GM21528 (cell line): ENCODE measurements at regions not wholly inside any gene's neighbourhood (a gene's known extent, or its start where the extent isn't known, plus 50 kb on each side); places are given as distances from the start of the nearest gene placed in this dataset.

Source experiments
- ATAC-seq: cut with Tn5 transposase; IDR thresholded peaks from one replicate; pipeline ENCODE4 v1.9.1; 2021; ENCODE audit warnings: mild to moderate bottlenecking, moderate library complexity; ENCODE audit not compliant: unreplicated experiment, low FRiP score

DNA sequence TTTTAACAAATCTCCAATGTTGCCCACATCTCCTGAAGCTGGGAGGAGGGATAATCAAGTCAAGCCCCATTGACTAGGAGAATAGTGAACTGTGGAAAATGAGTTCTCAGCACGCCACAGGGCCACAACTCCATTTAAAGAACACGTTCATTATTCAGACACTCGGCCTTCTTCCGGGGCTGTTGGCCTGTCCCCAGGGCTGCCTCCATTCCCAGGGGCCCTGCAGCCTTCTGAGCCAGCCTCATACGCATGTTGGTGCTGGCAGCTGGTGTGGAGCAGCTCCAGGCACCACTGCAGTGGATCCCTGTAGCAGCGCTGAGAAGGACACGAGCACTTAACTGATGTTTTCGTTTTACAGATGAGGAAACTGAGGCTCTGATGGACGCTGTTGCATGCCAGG is 87.5 kb upstream of the RCN1 start:
- no peak for ATAC-seq

DNA sequence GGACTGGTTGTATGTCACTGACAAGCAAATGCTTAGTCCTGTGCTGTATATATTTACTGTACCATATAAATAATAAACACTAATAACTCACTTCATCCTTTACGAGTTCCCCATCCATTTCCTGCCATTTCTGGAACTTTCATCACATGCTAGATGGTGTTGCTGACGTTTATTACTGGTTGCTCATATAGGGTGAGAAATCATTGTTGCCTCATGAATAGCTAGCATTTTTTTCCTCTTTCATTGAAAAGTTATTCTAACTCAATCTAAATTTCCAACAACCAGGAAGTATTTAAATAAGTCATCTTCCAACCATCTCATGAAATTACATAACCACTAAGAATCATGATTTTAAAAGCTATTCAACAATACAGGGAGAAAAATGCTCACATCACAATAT is 88.6 kb upstream of the RCN1 start:
- ATAC-seq: no peak

- ATAC-seq: no peak
Observed at GRCh38 chr11:31997955-31998354, 92.9 kb upstream of the RCN1 start.

DNA sequence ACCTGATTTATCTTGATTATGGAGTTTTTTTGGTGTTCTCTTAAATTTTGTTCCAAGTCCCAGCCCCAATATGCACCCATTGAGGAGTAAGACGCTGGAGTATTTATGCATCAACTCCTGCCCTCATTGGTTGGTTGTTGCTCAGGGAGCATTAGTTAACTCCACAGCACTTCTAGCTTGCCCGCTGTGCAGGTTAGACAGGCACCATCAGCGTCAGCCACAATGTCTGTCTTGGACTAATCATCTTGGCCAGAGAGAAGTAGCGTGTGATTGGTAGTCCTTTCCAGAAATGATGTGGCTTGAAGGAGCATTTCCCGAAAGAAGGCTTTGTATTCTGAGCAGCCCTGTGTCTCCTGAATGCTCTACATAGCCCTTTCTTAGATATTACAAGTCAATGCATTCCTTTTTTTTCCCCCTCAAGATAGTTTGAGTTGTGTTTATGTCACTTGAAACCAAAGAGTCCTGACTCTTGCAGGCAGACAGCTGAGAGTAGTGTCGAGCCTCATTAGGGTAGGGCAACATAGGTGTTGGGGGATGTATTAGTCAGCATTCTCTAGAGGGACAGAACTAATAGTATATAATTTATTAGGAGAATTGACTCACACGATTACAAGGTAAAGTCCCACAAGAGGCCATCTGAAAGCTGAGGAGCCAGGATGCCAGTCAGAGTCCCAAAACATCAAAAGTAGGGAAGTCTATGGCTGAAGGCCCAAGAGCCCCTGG is 94.6 kb upstream of the RCN1 start:
- ATAC-seq: no peak

DNA sequence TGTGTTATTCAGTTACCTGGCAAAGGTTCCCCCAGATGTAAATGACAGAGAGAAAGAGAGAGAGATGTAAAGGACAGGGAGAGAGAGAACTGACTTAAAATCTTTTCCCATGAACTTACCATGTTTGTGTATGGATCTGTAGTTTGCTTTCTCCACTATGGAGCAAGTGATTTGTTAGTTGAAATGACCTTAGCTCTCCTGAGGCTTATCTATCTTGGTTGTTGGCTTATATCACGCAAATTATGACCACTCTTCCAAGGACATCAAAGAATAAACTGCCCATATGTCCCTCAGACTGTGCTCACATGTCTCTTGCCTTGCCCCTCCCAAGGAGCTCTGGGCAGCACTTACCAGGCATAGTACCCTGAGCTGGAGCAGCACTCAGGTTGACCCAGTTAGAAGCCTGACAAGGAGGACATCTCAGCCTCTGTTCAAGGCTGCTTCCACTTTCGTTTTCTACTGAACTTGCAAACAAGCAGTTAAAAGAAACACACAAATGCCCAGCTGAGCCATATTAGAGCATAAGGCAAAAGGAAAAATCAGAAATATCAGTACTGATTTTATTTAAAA is 95.3 kb upstream of the RCN1 start:
- ATAC-seq: peak; percentile 80

GRCh38 chr11:31995032-31995431 is 95.8 kb upstream of the RCN1 start:
- no peak for ATAC-seq

DNA sequence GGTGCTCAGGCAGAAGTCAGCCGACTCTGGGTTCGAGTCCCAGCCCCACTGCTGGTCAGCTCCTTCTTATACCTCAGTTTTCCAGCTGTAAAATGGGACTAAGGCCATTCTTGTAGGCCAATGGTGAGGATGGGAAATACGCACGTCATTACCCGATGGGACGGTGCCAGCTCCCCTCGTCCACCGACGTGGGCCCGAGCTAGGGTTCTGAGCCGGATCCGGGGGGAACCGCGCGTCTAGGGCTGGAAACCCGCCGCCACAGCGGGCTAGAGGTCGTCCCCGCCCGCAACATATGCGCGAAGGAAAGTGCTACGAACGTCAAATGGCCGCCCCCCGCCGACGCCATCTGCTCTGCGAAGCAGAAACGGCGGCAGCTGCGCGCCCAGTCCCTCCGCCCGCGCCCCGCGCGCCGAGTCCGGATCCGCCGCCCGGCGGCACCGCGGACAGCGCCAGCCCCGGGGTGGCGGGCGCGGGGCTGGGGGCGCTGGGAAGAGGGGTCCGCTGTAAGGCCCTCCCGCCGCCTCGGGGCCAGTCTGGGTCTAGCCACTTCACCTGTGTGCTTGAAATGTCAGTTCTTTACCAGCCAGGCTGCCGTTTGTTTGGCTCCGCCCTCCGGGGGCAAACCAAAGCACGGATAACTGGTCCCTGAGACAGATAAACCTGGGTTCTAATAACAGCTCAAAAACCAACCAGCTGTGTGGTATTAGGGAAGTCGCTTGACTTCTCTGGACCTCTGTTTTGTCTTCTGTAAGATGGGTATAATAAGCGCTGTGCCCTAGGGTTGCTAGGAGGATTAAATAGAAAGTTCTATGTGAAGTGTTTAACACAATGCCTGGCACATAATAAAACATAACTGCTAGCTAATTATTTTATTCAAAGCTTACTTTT is 103.5 kb upstream of the RCN1 start:
- ATAC-seq: no peak

DNA sequence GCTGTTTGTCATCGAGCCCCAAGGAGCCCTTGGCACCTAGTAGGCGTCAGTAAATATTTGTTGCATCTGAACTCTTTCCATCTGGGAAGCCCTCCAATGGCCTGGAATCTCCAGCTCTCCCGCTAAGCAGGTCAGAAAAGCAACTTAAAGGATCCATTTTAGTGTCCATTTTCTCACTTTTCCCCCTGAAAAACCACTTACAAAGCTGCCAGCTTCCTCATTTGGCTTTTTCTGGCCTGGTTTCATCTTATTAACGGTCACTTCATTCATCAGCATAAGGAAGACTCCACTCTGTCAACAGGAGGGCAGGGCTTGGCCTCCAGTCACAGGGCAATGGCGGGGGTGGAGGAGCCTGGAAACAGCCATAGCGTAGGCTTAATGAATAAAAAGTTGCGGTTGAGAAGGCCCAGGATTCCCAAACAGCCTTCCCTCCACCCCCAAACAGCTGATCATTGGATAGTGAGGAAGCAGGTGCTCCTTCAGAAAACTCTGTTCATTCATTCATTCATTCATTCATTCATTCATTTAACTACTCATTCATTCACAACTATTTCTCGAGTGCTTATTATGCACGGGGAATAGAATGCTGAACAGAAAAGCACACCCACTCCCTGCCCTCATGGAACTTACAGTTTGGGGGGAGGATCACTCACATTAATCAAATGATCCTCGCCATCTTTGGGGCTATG is 104.5 kb upstream of the RCN1 start:
- ATAC-seq: no peak

GRCh38 chr11:31981457-31981856 is 109.4 kb upstream of the RCN1 start:
- ATAC-seq: no peak

- no peak for ATAC-seq
Observed at GRCh38 chr11:31977343-31977742, 113.5 kb upstream of the RCN1 start.

GRCh38 chr11:31974366-31975136 is 116.3 kb upstream of the RCN1 start:
- ATAC-seq: no peak

- ATAC-seq: no peak
Observed at GRCh38 chr11:31973172-31973571, 117.7 kb upstream of the RCN1 start.

DNA sequence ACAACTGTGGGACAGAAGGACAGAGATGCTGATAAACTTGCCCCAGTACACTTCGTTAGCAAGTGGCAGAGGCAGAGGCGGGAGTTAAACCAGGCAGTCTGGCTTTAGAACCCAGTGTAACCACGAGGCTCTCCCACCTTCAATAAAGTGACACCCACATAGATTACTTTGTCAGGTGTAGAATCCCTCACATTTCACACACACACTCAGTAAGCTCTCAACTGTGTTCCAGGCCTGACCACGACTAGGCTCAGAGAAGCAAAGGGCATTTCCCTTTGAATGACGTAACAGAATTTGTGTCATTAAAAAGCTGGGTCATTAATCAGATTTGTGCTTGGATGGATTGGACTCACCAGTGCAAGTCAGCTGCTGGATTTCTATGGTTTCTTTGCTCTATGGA is 118.3 kb upstream of the RCN1 start:
- ATAC-seq: no peak

DNA sequence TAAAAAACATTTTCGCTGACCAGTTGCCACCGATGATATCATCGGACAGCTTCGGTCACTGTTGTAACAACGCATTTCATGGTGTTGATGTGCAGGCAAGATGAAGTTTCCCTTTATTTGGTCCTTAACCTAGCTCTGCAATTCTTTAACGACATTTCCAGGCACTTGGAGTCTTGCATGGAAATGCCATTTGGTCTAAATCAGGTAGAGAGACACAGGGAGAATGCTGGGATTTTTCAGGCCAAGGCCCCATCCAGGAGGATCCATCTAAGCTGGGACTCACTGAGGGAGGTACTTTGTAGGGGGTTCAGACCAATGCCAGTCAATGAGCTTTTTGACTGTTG is 121.5 kb upstream of the RCN1 start:
- ATAC-seq: no peak

DNA sequence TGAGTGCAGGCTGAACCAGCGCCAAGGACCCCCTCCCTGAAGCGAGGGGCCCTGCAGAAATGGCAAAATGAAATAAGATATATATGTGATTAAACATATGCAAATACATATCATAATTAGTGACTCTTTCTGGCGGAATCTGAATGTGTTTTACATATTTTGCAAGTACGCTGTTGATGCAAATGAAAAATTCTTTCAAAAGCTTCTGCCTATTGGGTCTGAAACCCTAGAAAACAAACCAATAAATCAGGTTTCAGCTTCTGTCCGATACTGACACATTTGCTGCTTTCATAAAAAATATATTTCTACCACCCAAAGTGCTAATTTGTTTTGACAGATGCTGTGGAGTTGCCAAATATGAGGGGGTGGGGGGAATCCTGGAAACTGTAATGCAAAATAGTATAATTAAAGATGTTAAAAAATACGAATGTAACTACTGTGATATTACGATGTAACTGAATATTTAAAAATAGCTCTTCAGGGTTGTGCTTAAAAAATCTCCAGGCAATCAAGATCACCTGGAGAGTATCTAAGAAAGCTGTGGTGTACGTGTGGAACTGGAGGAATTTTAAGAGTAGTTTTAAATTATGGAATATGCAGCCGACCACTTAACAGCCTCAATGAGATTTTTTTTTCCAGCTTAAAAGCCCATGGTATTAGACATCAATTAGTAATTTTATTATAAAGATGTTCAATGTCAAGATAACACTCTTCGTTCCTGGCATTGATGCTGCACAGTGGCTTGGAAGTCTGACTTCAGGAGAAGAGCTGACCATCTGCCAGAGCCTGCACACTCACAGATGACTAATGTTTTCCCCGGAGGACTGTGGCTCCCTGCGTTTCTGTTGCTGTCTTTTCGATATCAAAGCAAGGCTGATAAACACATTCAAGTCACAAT is 122.2 kb upstream of the RCN1 start:
- no peak for ATAC-seq

DNA sequence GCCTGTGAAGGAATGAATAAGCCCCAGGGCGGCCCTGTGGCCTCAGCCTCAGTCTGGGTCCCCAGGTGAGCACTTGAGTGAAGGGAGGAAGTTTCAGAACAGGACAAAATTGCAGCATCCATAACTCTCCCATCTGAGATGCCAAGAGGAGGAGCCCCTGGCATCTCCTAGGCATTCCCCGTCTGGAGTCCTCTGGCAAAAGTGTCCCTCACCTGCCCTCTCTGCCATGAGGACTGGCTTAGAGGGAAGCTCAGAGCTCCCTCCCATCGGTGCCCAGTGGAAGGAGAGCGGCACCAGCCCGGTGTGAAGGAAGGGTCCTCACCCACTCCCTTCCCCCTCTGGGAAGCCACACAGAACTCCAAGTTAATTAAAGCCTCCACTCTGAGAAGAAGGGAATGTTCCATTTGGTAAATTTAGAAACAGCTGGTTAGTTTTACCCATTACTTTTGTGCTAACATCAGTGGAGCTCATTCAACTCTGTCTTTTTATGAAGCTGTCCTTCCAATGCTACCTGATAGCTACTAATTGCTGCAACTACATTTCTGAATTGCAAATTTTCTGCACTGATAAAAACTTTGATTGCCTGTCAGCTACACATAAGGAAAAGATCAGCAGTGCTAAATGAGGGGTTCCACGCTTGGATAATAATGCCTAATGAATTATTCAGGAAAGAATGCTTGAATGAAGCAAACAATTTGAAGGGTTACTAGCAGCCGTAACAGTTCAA is 123.3 kb upstream of the RCN1 start:
- no peak for ATAC-seq

- no peak for ATAC-seq
Observed at GRCh38 chr11:31966846-31967245, 124.0 kb upstream of the RCN1 start.

- ATAC-seq: no peak
Observed at GRCh38 chr11:31964181-31964580, 126.7 kb upstream of the RCN1 start.

DNA sequence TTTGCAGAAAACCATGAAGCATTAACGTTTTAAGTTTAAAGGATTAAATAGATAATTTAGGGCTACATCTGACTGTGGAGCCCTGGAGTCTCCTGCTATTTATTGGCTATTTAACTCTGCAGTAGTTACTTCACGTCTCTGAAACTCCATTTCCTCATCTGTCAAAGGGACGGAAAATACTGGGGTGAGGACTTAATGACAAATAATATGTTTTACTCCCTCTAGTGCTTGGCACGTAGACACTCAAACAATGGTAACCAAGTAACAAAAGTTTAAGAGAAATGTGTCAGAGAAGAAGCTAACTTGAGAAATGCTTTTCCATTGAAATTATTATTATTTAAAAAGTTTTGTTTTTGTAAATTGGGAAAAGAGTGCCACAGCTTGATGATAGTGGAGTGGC is 130.7 kb upstream of the RCN1 start:
- no peak for ATAC-seq
